DND-41 (cell line): ENCODE measurements at regions not wholly inside any gene's neighbourhood (a gene's known extent, or its start where the extent isn't known, plus 50 kb on each side); places are given as distances from the start of the nearest gene placed in this dataset.

Experiments
- EZH2 ChIP-seq: IDR thresholded peaks from 3 replicates; pipeline ENCODE4 v1.6.1; 2012; ENCODE audit warnings: borderline replicate concordance, low read depth, mild to moderate bottlenecking, moderate library complexity, low read length, inconsistent platforms; ENCODE audit not compliant: severe bottlenecking
- TF ChIP-seq, protein P1 (sequence below): IDR thresholded peaks from 2 replicates; pipeline ENCODE4 v1.5.1; 2012; ENCODE audit warnings: borderline replicate concordance, low read length, moderate library complexity, mild to moderate bottlenecking; ENCODE audit not compliant: poor library complexity, severe bottlenecking; ENCODE audit errors: extremely low read depth

DNA sequence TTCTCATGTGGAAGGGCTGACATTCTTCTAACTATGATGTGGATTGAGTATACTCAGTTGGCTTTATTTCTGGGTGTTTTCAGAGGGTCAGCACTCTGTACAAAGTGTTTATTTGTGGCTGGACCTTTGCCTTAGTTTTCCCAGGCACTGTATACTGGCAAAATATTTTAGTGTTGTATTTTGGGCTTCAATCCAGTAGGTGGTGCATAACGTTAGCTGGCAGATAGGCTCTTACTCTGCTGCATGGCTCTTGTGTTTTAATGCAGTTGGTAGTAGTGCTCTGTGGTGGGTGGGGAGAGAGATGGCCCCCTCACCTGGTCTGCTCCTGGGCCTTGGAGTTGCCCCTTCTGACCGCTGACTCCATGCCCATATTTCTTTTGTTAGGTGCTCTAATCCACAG is 75.6 kb upstream of the REG3A start:
- TF ChIP-seq, protein P1, sequence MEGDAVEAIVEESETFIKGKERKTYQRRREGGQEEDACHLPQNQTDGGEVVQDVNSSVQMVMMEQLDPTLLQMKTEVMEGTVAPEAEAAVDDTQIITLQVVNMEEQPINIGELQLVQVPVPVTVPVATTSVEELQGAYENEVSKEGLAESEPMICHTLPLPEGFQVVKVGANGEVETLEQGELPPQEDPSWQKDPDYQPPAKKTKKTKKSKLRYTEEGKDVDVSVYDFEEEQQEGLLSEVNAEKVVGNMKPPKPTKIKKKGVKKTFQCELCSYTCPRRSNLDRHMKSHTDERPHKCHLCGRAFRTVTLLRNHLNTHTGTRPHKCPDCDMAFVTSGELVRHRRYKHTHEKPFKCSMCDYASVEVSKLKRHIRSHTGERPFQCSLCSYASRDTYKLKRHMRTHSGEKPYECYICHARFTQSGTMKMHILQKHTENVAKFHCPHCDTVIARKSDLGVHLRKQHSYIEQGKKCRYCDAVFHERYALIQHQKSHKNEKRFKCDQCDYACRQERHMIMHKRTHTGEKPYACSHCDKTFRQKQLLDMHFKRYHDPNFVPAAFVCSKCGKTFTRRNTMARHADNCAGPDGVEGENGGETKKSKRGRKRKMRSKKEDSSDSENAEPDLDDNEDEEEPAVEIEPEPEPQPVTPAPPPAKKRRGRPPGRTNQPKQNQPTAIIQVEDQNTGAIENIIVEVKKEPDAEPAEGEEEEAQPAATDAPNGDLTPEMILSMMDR = peak; percentile 15
- TF ChIP-seq EZH2 = no peak
